IMR-90 (cell line): ENCODE measurements at regions not wholly inside any gene's neighbourhood (a gene's known extent, or its start where the extent isn't known, plus 50 kb on each side); places are given as distances from the start of the nearest gene placed in this dataset.

Source experiments
- ATAC-seq: fragments of 200-7000 bp; cut with Tn5 transposase; 2 replicates; pipeline ENCODE4 v1.9.1; 2020; ENCODE audit warnings: low read depth, mild to moderate bottlenecking, moderate library complexity
- BruUV-seq: library from RNA; stranded (reverse); fragments of 400-500 nt; replicated peaks from 2 replicates; lab custom pipeline; 2021; lab: Mats Ljungman, UMichigan
- CTCF ChIA-PET: fragments of 300-600 bp; formaldehyde crosslinking; extraction: SDS; loops from one replicate; lab custom pipeline; 2021; ENCODE audit warnings: antibody characterized with exemption; lab: Yijun Ruan, JAX
- POLR2A ChIA-PET: fragments of 300-600 bp; sonication (Branson Sonifier 250); formaldehyde crosslinking; loops from one replicate; lab custom pipeline; 2022; ENCODE audit warnings: antibody characterized with exemption; ENCODE audit not compliant: unreplicated experiment; lab: Charles Lee
- DNase-seq: peaks from one replicate; pipeline ENCODE4 v3.0.0; 2013
- H2AFZ ChIP-seq: replicated peaks from 2 replicates; pipeline ENCODE3; 2013; ENCODE audit warnings: low read length, mild to moderate bottlenecking; ENCODE audit not compliant: poor library complexity
- H2AK5ac ChIP-seq: 2 replicates; pipeline ENCODE4 v1.6.1; 2013; ENCODE audit warnings: low read depth, low read length, inconsistent platforms
- H2AK9ac ChIP-seq: replicated peaks from 2 replicates; pipeline ENCODE3; 2013; ENCODE audit warnings: mild to moderate bottlenecking, low read depth, low read length, moderate library complexity; ENCODE audit not compliant: poor library complexity
- H2BK120ac ChIP-seq: 2 replicates; pipeline ENCODE4 v1.6.1; 2013; ENCODE audit warnings: low read depth, low read length, inconsistent platforms
- H2BK15ac ChIP-seq: 3 replicates; pipeline ENCODE4 v1.6.1; 2013; ENCODE audit warnings: low read depth, low read length, inconsistent platforms
- H2BK20ac ChIP-seq: 2 replicates; pipeline ENCODE4 v1.6.1; 2013; ENCODE audit warnings: low read depth, mild to moderate bottlenecking, inconsistent platforms, low read length, moderate library complexity
- H2BK5ac ChIP-seq: 2 replicates; pipeline ENCODE4 v1.6.1; 2013; ENCODE audit warnings: mild to moderate bottlenecking, low read depth, low read length, inconsistent platforms; ENCODE audit not compliant: poor library complexity, severe bottlenecking
- H3K14ac ChIP-seq: replicated peaks from 2 replicates; pipeline ENCODE4 v1.6.1; 2013; ENCODE audit warnings: low read depth, low read length, inconsistent platforms
- H3K18ac ChIP-seq: 2 replicates; pipeline ENCODE4 v1.6.1; 2013; ENCODE audit warnings: low read depth, low read length, control low read depth
- H3K23ac ChIP-seq: 2 replicates; pipeline ENCODE4 v1.6.1; 2013; ENCODE audit warnings: low read depth, low read length, inconsistent platforms
- H3K27ac ChIP-seq: 2 replicates; pipeline ENCODE4 v1.5.1; 2013; ENCODE audit warnings: mild to moderate bottlenecking, control low read depth, low read length; ENCODE audit not compliant: insufficient read depth
- H3K27me3 ChIP-seq: 2 replicates; pipeline ENCODE4 v1.6.1; 2013; ENCODE audit warnings: low read length; ENCODE audit not compliant: control insufficient read depth, insufficient read depth
- H3K36me3 ChIP-seq: 2 replicates; pipeline ENCODE4 v1.6.1; 2013; ENCODE audit warnings: low read length, mixed read lengths; ENCODE audit not compliant: control insufficient read depth, insufficient read depth
- H3K4ac ChIP-seq: 2 replicates; pipeline ENCODE4 v1.6.1; 2013; ENCODE audit warnings: low read depth, low read length, inconsistent platforms
- H3K4me1 ChIP-seq: 2 replicates; pipeline ENCODE4 v1.6.1; 2013; ENCODE audit warnings: low read length, mixed read lengths; ENCODE audit not compliant: control insufficient read depth, insufficient read depth
- H3K4me2 ChIP-seq: 2 replicates; pipeline ENCODE4 v1.6.1; 2013; ENCODE audit warnings: low read depth, mild to moderate bottlenecking, control low read depth, low read length, moderate library complexity
- H3K4me3 ChIP-seq: 2 replicates; pipeline ENCODE4 v1.5.1; 2013; ENCODE audit warnings: low read depth, mild to moderate bottlenecking, control low read depth, low read length, moderate library complexity; ENCODE audit not compliant: insufficient read depth
- H3K56ac ChIP-seq: 2 replicates; pipeline ENCODE4 v1.6.1; 2013; ENCODE audit warnings: low read length, inconsistent platforms; ENCODE audit not compliant: insufficient read depth; ENCODE audit errors: extremely low read depth
- H3K79me1 ChIP-seq, 2 experiments: 2 replicates each; pipeline ENCODE4 v1.6.1; 2013; ENCODE audit warnings: low read length in 2 of 2, inconsistent platforms in 1 of 2, low read depth in 1 of 2
- H3K9ac ChIP-seq: 2 replicates; pipeline ENCODE4 v1.6.1; 2013; ENCODE audit warnings: low read depth, low read length, control low read depth
- H3K9me1 ChIP-seq: 2 replicates; pipeline ENCODE4 v1.6.1; 2013; ENCODE audit warnings: low read length, inconsistent platforms; ENCODE audit not compliant: insufficient read depth
- H3K9me3 ChIP-seq: 2 replicates; pipeline ENCODE4 v1.6.1; 2013; ENCODE audit warnings: low read length; ENCODE audit not compliant: control insufficient read depth, insufficient read depth
- H4K20me1 ChIP-seq: 2 replicates; pipeline ENCODE4 v1.6.1; 2013; ENCODE audit warnings: low read length, inconsistent platforms; ENCODE audit not compliant: insufficient read depth
- H4K5ac ChIP-seq: 2 replicates; pipeline ENCODE4 v1.6.1; 2013; ENCODE audit warnings: mild to moderate bottlenecking, low read depth, low read length, control low read depth
- H4K8ac ChIP-seq, 2 experiments: 2 replicates each; pipeline ENCODE4 v1.6.1; 2013; ENCODE audit warnings: low read depth in 2 of 2, low read length in 2 of 2, control low read depth in 1 of 2, inconsistent platforms in 1 of 2
- H4K91ac ChIP-seq: 2 replicates; pipeline ENCODE4 v1.6.1; 2013; ENCODE audit warnings: low read depth, low read length, inconsistent platforms; ENCODE audit not compliant: insufficient read depth
- BHLHE40 ChIP-seq: fragments of 150-350 bp; IDR thresholded peaks from 2 replicates; pipeline ENCODE4 v1.6.1; 2016; ENCODE audit warnings: mild to moderate bottlenecking, low read depth, low read length
- CEBPB ChIP-seq: IDR thresholded peaks from 2 replicates; pipeline ENCODE4 v1.6.1; 2012; ENCODE audit warnings: low read depth, low read length, improper control_type of control experiment
- CHD1 ChIP-seq: IDR thresholded peaks from 2 replicates; pipeline ENCODE4 v1.6.1; 2012; ENCODE audit warnings: low read depth, low read length, improper control_type of control experiment
- FOS ChIP-seq: fragments of 150-350 bp; IDR thresholded peaks from 2 replicates; pipeline ENCODE4 v1.6.1; 2016; ENCODE audit warnings: low read depth, low read length
- MAZ ChIP-seq: IDR thresholded peaks from 2 replicates; pipeline ENCODE4 v1.6.1; 2012; ENCODE audit warnings: low read depth, mild to moderate bottlenecking, low read length, improper control_type of control experiment, moderate library complexity, borderline replicate concordance
- MXI1 ChIP-seq: IDR thresholded peaks from 2 replicates; pipeline ENCODE4 v1.6.1; 2012; ENCODE audit warnings: low read depth, mild to moderate bottlenecking, low read length, moderate library complexity, borderline replicate concordance
- NFE2L2 ChIP-seq: fragments of 150-350 bp; IDR thresholded peaks from 2 replicates; pipeline ENCODE4 v1.6.1; 2016; ENCODE audit warnings: low read depth, mild to moderate bottlenecking, low read length
- POLR2A ChIP-seq: IDR thresholded peaks from 2 replicates; pipeline ENCODE4 v1.6.1; 2012; ENCODE audit warnings: mild to moderate bottlenecking, low read depth, low read length
- RAD21 ChIP-seq: IDR thresholded peaks from 2 replicates; pipeline ENCODE4 v1.6.1; 2012; ENCODE audit warnings: low read length, improper control_type of control experiment
- RCOR1 ChIP-seq: IDR thresholded peaks from 2 replicates; pipeline ENCODE4 v1.6.1; 2012; ENCODE audit warnings: mild to moderate bottlenecking, low read length, improper control_type of control experiment; ENCODE audit not compliant: insufficient replicate concordance
- RFX5 ChIP-seq: IDR thresholded peaks from 2 replicates; pipeline ENCODE4 v1.8.0; 2012; ENCODE audit warnings: low read depth, mild to moderate bottlenecking, low read length, moderate library complexity
- SMC3 ChIP-seq: fragments of 150-350 bp; IDR thresholded peaks from 2 replicates; pipeline ENCODE4 v1.6.1; 2016; ENCODE audit warnings: low read depth, mild to moderate bottlenecking, antibody characterized with exemption, low read length, moderate library complexity
- USF2 ChIP-seq: fragments of 150-350 bp; IDR thresholded peaks from 2 replicates; pipeline ENCODE4 v1.6.1; 2017; ENCODE audit warnings: mild to moderate bottlenecking, antibody characterized with exemption, low read length, low read depth
- WGBS, 2 experiments: methylation state at CpG; one replicate each; pipeline versions ENCODE4 v1.1.5 to v1.1.7; 2013; ENCODE audit warnings: missing lambda C conversion rate in 2 of 2; ENCODE audit not compliant: insufficient read length in 1 of 2; ENCODE audit errors: extremely low coverage in 2 of 2; 5-methylcytosine and 5-hydroxymethylcytosine counted together
- dilution Hi-C: fragments of 300-500 bp; cut with HindIII; formaldehyde crosslinking; loops from one replicate; pipeline ENCODE4 v1.14.3; 2018; ENCODE audit warnings: low sequenced_read_pairs; ENCODE audit not compliant: unreplicated experiment
- in situ Hi-C: fragments of 300-500 bp; cut with MboI; formaldehyde crosslinking; loops from 3 replicates; pipeline ENCODE4 v1.14.3; 2019; ENCODE audit warnings: low sequenced_read_pairs, inconsistent platforms, mixed read lengths
- intact Hi-C: fragments of 100-400 bp; cut with micrococcal nuclease; formaldehyde crosslinking; loops from 2 replicates; pipeline ENCODE4 v1.10.0; 2022
- TF ChIP-seq, protein P1 (sequence below): fragments of 150-350 bp; IDR thresholded peaks from 2 replicates; pipeline ENCODE4 v1.6.1; 2016; ENCODE audit warnings: low read depth, mild to moderate bottlenecking, low read length, moderate library complexity, borderline replicate concordance
- TF ChIP-seq, protein P2 (sequence below): conservative IDR thresholded peaks from 2 replicates; pipeline ENCODE4 v1.5.1; 2012; ENCODE audit warnings: mild to moderate bottlenecking, low read depth, low read length, improper control_type of control experiment

GRCh38 chr11:15526032-15526431 lies 411.3 kb downstream of the INSC start:
- dilution Hi-C loops (no loop called here), in situ Hi-C loops (no loop called here), intact Hi-C loops (no loop called here)
- DNase-seq = no peak
- ATAC-seq = no peak
- no peak overlapping the region for H3K9ac ChIP-seq
- H2AK9ac ChIP-seq = no peak overlapping the region
- no peak overlapping the region for H3K4me2 ChIP-seq
- H4K91ac ChIP-seq = no peak overlapping the region
- BruUV-seq = no TSS peak
- no peak overlapping the region for H3K56ac ChIP-seq
- no peak overlapping the region for H2BK5ac ChIP-seq
- no peak overlapping the region for H3K4me3 ChIP-seq
- TF ChIP-seq, protein P1, sequence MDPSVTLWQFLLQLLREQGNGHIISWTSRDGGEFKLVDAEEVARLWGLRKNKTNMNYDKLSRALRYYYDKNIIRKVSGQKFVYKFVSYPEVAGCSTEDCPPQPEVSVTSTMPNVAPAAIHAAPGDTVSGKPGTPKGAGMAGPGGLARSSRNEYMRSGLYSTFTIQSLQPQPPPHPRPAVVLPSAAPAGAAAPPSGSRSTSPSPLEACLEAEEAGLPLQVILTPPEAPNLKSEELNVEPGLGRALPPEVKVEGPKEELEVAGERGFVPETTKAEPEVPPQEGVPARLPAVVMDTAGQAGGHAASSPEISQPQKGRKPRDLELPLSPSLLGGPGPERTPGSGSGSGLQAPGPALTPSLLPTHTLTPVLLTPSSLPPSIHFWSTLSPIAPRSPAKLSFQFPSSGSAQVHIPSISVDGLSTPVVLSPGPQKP = no peak
- TF ChIP-seq BHLHE40 (no peak), USF2 (no peak), SMC3 (no peak), MAZ (no peak), CEBPB (no peak), POLR2A (no peak), FOS (no peak), RFX5 (no peak), RAD21 (no peak), MXI1 (no peak), CHD1 (no peak), RCOR1 (no peak), NFE2L2 (no peak)
- TF ChIP-seq, protein P2, sequence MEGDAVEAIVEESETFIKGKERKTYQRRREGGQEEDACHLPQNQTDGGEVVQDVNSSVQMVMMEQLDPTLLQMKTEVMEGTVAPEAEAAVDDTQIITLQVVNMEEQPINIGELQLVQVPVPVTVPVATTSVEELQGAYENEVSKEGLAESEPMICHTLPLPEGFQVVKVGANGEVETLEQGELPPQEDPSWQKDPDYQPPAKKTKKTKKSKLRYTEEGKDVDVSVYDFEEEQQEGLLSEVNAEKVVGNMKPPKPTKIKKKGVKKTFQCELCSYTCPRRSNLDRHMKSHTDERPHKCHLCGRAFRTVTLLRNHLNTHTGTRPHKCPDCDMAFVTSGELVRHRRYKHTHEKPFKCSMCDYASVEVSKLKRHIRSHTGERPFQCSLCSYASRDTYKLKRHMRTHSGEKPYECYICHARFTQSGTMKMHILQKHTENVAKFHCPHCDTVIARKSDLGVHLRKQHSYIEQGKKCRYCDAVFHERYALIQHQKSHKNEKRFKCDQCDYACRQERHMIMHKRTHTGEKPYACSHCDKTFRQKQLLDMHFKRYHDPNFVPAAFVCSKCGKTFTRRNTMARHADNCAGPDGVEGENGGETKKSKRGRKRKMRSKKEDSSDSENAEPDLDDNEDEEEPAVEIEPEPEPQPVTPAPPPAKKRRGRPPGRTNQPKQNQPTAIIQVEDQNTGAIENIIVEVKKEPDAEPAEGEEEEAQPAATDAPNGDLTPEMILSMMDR = no peak
- no peak overlapping the region for H2BK20ac ChIP-seq
- no peaks in the 10 kb centered on the region for H3K27me3 ChIP-seq
- no peaks in the 10 kb centered on the region for H3K9me1 ChIP-seq
- POLR2A ChIA-PET = no interaction called here
- no peak overlapping the region for H2BK15ac ChIP-seq
- no peak overlapping the region for H3K14ac ChIP-seq
- no peaks in the 10 kb centered on the region for H4K20me1 ChIP-seq
- no peaks in the 10 kb centered on the region for H3K36me3 ChIP-seq
- no peak overlapping the region for H2AK5ac ChIP-seq
- no peak overlapping the region for H3K27ac ChIP-seq
- CTCF ChIA-PET = no interaction called here
- no peaks in the 10 kb centered on the region for H3K4me1 ChIP-seq
- H3K18ac ChIP-seq = no peak overlapping the region
- H3K9me3 ChIP-seq = peaks cover 6% of the 10 kb centered on the region; the same call in 1 of the 2 replicates
- no peak overlapping the region for H2AFZ ChIP-seq
- H4K8ac ChIP-seq = no peak overlapping the region
- H2BK120ac ChIP-seq = no peak overlapping the region
- H3K4ac ChIP-seq = no peak overlapping the region
- no peak overlapping the region for H3K23ac ChIP-seq
- no peaks in the 10 kb centered on the region for H3K79me1 ChIP-seq
- no CpG with 5 or more reads among the region's 2 CpGs for WGBS, 2 experiments
- H4K5ac ChIP-seq = no peak overlapping the region
